H7 (cell line): ENCODE measurements at regions not wholly inside any gene's neighbourhood (a gene's known extent, or its start where the extent isn't known, plus 50 kb on each side); places are given as distances from the start of the nearest gene placed in this dataset.

Source experiments
- DNase-seq: peaks from one replicate; pipeline ENCODE4 v3.0.0; 2012
- H3K27me3 ChIP-seq: 2 replicates; pipeline ENCODE4 v1.6.0; 2011; ENCODE audit warnings: mild to moderate bottlenecking, low read length; ENCODE audit not compliant: control insufficient read depth, insufficient read depth
- H3K36me3 ChIP-seq: replicated peaks from 2 replicates; pipeline ENCODE4 v1.5.1; 2011; ENCODE audit warnings: low read length; ENCODE audit not compliant: control insufficient read depth, insufficient read depth
- H3K4me3 ChIP-seq: 2 replicates; pipeline ENCODE4 v1.5.1; 2011; ENCODE audit warnings: low read depth, mild to moderate bottlenecking, control low read depth, low read length, moderate library complexity; ENCODE audit not compliant: insufficient read depth

DNA sequence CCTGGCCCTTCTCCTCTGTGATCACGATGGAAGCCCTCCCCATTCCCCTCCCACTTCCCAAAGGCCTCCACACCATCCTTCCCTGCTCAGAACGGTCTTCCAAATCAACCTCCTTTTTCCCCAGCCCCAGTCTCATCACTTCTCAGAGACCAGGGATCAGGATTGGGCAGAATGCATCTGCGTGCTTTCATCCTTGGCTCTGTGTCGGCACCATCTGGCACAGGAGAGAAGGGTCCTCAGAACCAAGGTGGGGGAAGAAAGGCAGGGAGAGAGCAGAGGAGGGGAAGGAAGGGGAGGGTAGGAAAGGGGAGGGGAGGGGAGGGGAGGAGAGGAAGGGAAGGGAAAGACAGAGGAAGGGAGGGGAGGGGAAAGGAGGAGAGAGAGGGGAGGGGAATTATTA, 52.4 kb upstream of the FICD start:
- no peak for DNase-seq
- Histone ChIP-seq H3K4me3 (no peak overlapping the region), H3K36me3 (no peaks in the 10 kb centered on the region), H3K27me3 (no peaks in the 10 kb centered on the region)

DNA sequence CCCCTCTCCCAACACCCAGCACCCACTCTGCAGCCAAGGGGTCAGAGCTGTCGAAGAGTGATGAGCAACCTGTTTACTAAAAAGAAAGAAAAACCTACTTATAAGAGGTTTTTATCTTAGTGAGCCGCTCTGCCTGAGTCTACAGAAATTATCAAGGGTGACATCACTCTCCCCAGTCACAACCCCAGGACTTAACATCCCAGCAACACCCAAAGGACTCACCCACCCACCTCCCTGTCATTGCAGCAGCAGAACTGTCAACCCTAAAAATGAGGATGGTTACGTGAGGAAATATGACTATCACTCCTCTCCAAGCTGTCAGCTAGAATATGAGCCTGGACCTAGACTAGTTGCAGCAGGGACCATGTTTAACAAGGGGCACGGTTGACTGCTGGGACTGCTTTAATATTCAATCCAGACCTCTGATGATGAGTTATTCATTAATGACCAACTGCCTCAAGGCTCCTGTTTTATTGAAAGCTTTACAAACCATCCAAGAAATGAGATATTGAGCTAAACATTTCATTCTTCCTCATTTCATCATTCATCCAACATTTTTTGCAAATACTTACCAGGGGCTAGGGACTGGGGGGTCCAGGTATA, 53.9 kb upstream of the FICD start:
- DNase-seq, result no peak
- Histone ChIP-seq H3K36me3 (no peaks in the 10 kb centered on the region), H3K4me3 (no peak overlapping the region), H3K27me3 (no peaks in the 10 kb centered on the region)

DNA sequence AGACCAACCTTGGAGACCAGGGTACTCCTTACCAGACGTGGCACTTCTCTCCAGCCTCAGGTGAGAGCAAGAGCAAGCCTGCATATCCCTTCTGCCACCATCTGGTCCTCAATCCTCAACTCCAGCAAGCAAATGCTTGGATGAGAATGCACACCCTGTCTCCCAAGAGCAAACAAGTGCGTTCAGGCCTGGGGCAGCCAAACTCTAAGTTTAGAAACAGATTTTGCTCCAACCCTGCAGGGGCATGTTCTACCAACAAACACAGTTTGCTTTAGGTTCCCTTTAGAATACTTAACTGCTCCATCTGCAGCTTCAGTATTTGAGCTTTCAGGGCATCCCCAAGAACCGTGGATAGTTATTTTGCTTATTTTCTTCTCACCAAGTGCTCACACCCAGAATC, 55.9 kb upstream of the FICD start:
- no peak for DNase-seq
- no peaks in the 10 kb centered on the region for H3K36me3 ChIP-seq
- no peaks in the 10 kb centered on the region for H3K27me3 ChIP-seq
- H3K4me3 ChIP-seq, result no peak overlapping the region

DNA sequence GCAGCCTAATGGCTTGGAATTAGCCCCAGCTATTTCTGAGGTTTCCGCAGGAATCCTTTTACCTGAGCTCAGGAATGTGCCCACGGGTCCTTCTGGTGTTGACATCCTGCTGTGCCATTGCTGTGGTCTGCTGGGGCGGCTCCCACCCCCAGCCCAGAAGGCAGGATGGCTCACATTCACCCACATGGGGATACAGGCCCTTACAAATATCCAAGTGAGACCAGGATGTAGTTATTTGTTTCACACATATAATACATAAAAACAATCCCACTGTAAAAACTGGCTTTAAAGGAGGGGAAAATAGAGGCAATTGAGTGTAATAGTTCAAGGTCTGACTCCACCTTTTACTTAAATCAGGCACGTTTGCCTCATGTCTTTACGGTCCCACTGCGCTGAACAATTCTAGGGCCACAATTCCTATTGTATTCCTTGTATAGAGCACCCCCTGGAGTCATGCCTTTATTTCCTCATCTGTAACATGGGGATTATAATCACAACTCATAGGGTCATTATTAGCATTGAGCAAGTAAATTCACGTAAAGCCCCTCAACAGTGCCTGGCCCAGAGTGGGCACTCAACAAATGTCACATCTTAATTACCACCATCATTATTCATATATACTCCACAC, 57.2 kb upstream of the FICD start:
- Histone ChIP-seq H3K4me3 (no peak overlapping the region), H3K36me3 (no peaks in the 10 kb centered on the region), H3K27me3 (no peaks in the 10 kb centered on the region)
- no peak for DNase-seq

DNA sequence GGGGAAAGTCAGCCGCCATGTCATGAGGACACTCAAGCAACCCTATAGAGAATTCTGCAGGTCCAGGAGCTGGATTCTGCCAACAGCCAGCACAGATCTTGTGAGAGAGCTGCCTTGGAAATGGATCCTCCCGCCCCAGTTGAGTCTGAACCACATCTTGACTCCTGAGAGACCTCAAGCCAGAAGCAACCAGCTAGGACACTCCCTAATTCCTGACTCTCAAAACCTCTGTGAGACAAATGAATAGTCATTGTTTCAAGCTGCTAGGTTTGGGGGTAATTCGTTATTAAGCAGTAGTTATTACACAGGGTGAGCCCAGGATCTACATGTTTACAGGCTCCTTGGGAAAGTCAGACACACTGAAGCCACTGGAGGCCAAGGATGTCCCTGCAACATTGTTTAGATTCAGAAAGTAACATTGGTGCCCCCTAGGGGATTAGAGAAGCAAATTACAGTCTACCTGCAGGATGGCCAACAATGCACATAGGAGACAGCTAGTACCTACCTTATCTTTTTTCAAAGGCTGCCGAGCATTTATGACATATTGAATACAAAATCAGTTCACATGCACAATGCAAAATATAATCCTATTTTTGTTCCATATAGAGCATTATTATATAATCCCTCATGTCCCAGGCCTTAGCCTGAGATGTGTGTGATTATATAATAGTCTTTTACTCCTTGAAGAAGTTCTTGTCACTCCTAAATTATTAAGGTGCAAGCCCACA, 57.9 kb upstream of the FICD start:
- Histone ChIP-seq H3K27me3 (no peaks in the 10 kb centered on the region), H3K36me3 (no peaks in the 10 kb centered on the region), H3K4me3 (no peak overlapping the region)
- DNase-seq, result peak; percentile 70

DNA sequence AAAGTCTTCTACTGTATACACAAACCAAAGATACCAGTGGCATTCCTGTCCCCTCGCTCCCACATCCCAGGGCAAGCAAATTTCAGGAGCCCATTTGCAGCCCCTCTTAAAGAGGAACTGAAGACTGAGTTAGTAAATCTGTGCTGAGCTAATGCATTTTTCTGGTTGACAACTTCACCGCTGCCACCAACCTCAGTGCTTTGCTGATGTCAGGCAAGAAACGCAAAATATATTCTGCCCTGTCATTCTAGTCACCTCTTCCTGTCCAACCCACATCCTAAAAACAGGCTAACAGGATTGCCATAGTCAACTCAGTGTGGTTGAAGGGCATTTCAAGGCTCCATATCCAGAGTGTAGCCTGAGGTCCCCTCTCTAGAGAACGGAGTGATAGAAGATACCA, 59.4 kb upstream of the FICD start:
- H3K4me3 ChIP-seq, result no peak overlapping the region
- no peaks in the 10 kb centered on the region for H3K27me3 ChIP-seq
- H3K36me3 ChIP-seq, result no peaks in the 10 kb centered on the region
- no peak for DNase-seq

DNA sequence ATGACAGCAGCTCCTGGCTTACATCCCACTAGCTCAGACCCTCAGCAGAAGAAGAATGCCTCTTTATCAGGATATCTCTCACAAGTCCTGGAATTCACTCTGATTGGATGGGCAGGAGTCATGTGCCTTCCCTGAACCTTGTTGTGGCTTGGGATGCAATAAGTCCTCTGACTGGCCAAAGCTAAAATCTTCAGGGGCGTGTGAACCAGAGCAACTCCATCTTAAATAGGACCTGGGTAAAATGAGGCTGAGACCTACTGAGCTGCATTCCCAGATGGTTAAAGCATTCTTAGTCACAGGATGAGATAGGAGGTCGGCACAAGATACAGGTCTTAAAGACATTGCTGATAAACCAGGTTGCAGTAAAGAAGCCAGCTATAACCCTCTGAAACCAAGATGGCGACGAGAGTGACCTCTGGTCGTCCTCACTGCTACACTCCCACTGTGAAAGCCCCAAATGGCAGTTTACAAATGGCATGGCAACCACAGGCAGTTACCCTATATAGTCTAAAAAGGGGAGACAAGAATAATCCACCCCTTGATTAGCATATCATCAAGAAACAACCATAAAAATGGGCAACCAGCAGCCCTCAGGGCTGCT, 60.4 kb upstream of the FICD start:
- DNase-seq, result no peak
- Histone ChIP-seq H3K36me3 (no peaks in the 10 kb centered on the region), H3K27me3 (no peaks in the 10 kb centered on the region), H3K4me3 (no peak overlapping the region)

DNA sequence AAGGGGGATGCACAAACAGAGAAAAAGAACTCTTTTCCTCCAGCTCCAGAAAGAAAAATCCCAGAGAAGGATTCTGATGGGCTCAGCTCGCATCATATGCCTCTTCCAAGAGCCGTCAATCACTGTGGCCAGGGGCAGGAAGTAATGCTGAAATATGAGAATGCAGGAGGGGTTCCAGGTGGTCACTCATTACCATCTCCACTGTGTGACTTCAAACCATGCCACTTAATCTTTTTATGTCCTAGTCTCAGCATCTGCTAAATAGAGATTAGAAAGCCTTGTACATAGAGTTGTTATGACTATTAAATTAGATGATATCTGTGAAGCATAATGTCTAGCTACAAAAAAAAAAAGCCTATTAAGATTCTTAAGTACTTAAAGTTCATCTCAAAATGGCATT, 65.6 kb upstream of the FICD start:
- no peaks in the 10 kb centered on the region for H3K27me3 ChIP-seq
- H3K4me3 ChIP-seq, result no peak overlapping the region
- H3K36me3 ChIP-seq, result no peaks in the 10 kb centered on the region
- DNase-seq, result no peak

DNA sequence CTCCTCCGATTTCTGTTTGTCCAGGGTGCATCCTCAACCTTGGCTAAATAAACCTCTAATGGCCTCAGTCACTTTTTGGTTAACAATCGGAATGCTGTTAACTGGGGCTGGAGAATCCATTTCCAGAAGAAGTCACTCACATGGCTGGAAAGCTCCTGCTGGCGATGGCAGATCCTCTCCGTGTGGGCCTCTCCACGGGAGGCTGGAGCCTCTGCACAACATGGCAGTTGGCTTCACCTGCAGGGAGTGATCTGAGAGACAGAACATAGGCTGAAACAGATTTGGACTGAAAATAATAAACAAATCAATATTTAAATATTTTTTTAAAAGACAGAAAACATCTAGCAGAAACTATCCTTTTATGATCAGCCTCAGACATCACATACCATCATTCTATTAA, 66.8 kb upstream of the FICD start:
- Histone ChIP-seq H3K36me3 (no peaks in the 10 kb centered on the region), H3K4me3 (no peak overlapping the region), H3K27me3 (no peaks in the 10 kb centered on the region)
- DNase-seq, result no peak

DNA sequence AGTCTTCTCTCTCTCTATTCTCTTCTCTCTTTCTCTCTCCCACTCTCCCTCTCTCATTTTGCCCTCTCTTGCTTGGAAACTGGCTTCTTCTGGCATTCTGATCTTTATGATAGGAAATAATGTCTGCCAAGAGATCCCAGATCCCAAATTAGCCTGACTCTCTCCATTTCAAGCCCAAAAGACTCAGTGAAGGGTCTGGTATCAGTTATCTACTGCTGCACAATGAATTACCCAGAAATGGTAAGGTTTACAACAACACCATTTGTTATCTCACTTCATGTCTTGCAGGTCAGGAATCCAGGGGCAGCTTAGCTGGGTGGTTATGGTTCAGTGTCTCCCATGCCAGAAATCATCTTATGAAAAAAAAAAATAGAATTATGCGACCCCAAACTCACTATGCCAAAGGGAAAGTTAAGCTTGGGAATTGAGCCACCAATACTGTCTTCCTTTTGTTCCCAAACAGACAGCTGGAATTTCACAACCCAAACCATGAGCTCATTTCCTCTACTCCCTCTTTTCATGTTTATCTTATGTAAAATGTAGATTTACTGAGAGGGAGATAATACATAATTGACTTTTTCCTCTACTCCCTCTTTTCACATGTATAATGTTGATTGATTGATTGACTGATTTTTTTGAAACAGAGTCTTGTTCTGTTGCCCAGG, 67.8 kb upstream of the FICD start:
- no peaks in the 10 kb centered on the region for H3K36me3 ChIP-seq
- DNase-seq, result no peak
- H3K4me3 ChIP-seq, result no peak overlapping the region
- H3K27me3 ChIP-seq, result no peaks in the 10 kb centered on the region

DNA sequence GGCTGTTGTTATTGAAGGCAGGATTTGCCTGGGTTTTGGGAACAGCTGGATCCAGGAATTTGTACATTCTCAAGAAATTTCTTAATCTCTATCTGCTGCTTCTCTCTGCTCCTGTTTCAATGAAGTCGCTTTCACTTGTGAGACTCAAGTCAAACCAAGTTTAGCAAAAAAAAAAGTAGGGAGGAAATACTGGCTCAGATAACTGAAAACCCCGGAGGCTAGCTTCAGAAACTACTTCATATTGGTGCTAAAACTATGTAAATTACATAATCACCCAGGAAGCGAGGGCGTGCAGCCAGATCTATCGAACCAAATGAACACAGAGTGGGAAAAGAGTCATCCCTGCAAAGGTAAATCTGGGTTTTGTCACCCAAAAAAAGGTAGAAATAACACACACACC, 68.3 kb upstream of the FICD start:
- H3K4me3 ChIP-seq, result no peak overlapping the region
- H3K27me3 ChIP-seq, result no peaks in the 10 kb centered on the region
- no peak for DNase-seq
- H3K36me3 ChIP-seq, result no peaks in the 10 kb centered on the region

DNA sequence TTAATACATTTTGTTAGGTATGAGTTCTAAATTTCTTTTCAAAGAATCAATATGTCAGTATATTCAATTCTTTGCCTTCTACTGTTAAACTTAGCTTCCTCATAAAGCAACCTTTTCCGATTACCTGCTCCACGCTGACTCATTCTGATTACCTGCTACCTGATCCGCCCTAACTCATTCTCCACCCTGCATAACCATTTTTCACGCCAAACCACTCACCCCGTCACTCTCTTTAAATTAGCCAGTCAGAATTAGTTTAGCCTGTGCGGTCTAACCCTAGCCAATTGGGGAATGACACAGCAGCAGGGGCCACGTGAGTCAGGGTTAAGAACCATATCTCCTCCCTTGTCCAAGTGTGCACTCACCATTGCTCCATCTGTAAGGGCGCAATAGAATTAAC, 72.2 kb upstream of the FICD start:
- H3K36me3 ChIP-seq, result no peaks in the 10 kb centered on the region
- H3K4me3 ChIP-seq, result no peak overlapping the region
- H3K27me3 ChIP-seq, result no peaks in the 10 kb centered on the region
- DNase-seq, result no peak

DNA sequence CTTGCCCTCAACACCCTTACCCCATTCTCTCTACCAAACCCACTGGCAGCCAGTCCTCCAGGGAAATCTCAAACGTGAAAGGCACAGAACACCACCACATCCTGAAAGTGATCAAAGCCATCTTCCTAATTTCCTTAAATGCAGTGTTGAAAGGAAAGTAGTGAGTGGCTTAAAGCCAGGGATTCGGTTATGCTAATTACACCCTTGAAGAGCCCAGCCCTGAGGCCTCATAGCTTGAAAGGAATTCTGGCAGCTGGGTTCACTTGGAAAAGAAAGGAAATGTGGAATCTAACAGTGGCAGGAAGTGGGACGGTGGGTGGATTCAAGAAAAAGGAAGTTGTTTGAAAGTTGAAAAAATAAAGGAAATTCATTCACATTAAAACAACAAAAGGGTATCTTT, 73.0 kb upstream of the FICD start:
- Histone ChIP-seq H3K4me3 (no peak overlapping the region), H3K36me3 (no peaks in the 10 kb centered on the region), H3K27me3 (no peaks in the 10 kb centered on the region)
- peak; percentile 62 for DNase-seq

DNA sequence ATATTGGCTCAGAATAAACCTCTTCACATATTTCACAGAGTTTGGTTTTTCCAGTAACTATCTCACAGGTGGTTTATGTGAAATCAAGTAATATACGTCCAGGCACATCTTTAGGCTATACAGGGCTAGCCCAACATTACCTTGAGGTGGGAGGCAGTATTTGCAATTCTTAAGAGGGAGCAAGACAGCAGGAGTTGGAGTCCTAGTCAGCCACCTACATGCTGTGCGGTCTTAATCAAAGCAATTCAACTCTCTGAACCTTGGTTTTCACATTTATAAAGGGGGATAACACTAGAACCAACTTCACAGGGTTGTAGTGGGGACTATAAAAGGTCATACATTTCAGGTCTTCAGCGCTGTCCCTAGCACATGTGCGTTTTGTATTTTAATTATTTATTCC, 73.5 kb upstream of the FICD start:
- H3K4me3 ChIP-seq, result no peak overlapping the region
- DNase-seq, result no peak

DNA sequence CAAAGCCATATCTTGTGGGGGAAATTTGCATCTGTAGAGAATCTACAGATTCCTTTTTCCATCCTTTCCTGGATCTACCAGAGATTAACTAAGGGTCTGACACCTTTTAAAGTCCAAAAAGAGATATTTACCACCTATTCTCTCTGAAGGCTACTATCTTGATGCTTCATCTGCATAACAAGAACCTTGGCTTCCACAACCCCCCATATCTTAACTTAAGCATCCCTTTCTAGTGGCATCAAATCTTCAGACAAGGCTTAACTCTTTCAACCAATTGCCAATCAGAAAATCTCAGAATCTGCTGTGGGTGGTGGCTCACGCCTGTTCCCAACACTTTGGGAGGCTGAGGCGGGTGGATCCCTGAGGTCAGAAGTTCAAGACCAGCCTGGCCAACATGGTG, 74.3 kb upstream of the FICD start:
- Histone ChIP-seq H3K27me3 (no peaks in the 10 kb centered on the region), H3K4me3 (no peak overlapping the region), H3K36me3 (no peaks in the 10 kb centered on the region)
- no peak for DNase-seq

More for the DNA sequence above, 73.5 kb upstream of the FICD start:
- no peaks in the 10 kb centered on the region for H3K36me3 ChIP-seq
- no peaks in the 10 kb centered on the region for H3K27me3 ChIP-seq
